Activated naive CD4-positive, alpha-beta T cell treated with anti-CD3 and anti-CD28 coated beads for 36 hours (primary cell): ENCODE measurements at regions not wholly inside any gene's neighbourhood (a gene's known extent, or its start where the extent isn't known, plus 50 kb on each side); places are given as distances from the start of the nearest gene placed in this dataset.

Experiments used
- CTCF ChIA-PET: fragments of 350-600 bp; sonication (Branson Sonifier 250); formaldehyde crosslinking; loops from one replicate; lab custom pipeline; 2021; ENCODE audit warnings: antibody characterized with exemption; lab: Charles Lee
- DNase-seq: peaks from one replicate; pipeline ENCODE4 v3.0.0-alpha.2; 2020
- H3K27ac Mint-ChIP-seq: one replicate; pipeline ENCODE4 v1.8.0; 2021; ENCODE audit warnings: mild to moderate bottlenecking, mixed read lengths
- H3K27me3 Mint-ChIP-seq: one replicate; pipeline ENCODE4 v1.8.0; 2021; ENCODE audit warnings: low read depth, mixed read lengths
- H3K36me3 Mint-ChIP-seq: one replicate; pipeline ENCODE4 v1.8.0; 2021; ENCODE audit warnings: low read depth, mixed read lengths
- H3K4me1 Mint-ChIP-seq: one replicate; pipeline ENCODE4 v1.8.0; 2021; ENCODE audit warnings: low read depth, mixed read lengths
- H3K4me3 Mint-ChIP-seq: one replicate; pipeline ENCODE4 v1.8.0; 2021; ENCODE audit warnings: mild to moderate bottlenecking, moderate library complexity, mixed read lengths
- H3K9me3 Mint-ChIP-seq: one replicate; pipeline ENCODE4 v1.8.0; 2021; ENCODE audit warnings: mixed read lengths
- intact Hi-C: fragments of 100-400 bp; cut with micrococcal nuclease; formaldehyde crosslinking; loops from one replicate; pipeline ENCODE4 v1.15.1; 2023

GRCh38 chr1:181351740-181352139, 131.6 kb upstream of the CACNA1E start:
- intact Hi-C loops: no loop called here
- no peaks in the 10 kb centered on the region for H3K4me1 Mint-ChIP-seq
- no peaks in the 10 kb centered on the region for H3K36me3 Mint-ChIP-seq
- CTCF ChIA-PET: no interaction called here
- no peak overlapping the region for H3K27ac Mint-ChIP-seq
- DNase-seq: no peak
- no peak overlapping the region for H3K4me3 Mint-ChIP-seq
- no peaks in the 10 kb centered on the region for H3K9me3 Mint-ChIP-seq
- H3K27me3 Mint-ChIP-seq: no peaks in the 10 kb centered on the region

DNA sequence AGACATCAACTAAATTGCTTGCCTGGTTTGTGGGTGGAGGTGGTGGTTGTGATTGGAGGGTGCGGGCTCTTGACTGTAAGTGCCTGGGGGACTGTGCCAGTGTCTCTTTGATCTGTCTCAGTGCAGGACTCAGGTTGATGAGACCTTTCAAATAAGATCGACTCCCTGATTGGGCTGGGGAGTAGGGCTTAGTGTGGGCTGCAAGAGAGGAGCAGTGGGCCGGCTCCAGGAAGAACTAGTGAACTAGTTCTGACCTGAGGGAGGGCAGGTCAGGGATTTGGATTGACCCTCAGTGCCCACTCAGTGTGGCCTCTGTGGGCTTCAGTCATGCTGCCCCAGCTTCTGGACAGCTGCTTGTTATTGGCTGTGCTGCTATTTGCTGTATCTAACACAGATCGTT, 130.6 kb upstream of the CACNA1E start:
- CTCF ChIA-PET: no interaction called here
- Mint-ChIP-seq H3K27me3 (no peaks in the 10 kb centered on the region), H3K4me3 (no peak overlapping the region), H3K36me3 (no peaks in the 10 kb centered on the region), H3K9me3 (no peaks in the 10 kb centered on the region), H3K4me1 (no peaks in the 10 kb centered on the region), H3K27ac (no peak overlapping the region)
- DNase-seq: no peak
- intact Hi-C loops: no loop called here

DNA sequence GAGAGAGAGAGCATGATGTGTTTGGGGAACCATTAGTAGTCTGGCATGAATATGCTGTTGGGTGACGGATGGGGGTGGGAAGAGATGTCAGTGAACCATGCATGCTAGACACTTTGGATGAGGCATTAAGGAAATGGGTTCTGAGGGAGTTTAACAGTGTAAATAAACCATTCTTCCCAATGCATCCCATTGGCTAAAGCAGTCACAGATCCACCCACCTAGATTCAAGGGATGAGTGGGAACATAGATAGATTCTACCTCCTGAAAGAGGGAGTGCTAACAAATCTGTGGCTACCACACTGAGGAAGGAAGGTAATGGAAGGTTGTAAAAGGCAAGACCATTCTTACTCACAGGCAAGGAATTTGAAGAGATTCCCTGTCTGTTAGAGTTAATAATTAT, 129.8 kb upstream of the CACNA1E start:
- Mint-ChIP-seq H3K4me3 (no peak overlapping the region), H3K9me3 (no peaks in the 10 kb centered on the region), H3K27me3 (no peaks in the 10 kb centered on the region), H3K36me3 (no peaks in the 10 kb centered on the region), H3K27ac (no peak overlapping the region), H3K4me1 (no peaks in the 10 kb centered on the region)
- CTCF ChIA-PET: no interaction called here
- no peak for DNase-seq
- intact Hi-C loops: no loop called here

GRCh38 chr1:181354865-181355264, 128.5 kb upstream of the CACNA1E start:
- no peaks in the 10 kb centered on the region for H3K4me1 Mint-ChIP-seq
- intact Hi-C loops: no loop called here
- no peaks in the 10 kb centered on the region for H3K36me3 Mint-ChIP-seq
- H3K27me3 Mint-ChIP-seq: no peaks in the 10 kb centered on the region
- H3K4me3 Mint-ChIP-seq: no peak overlapping the region
- H3K27ac Mint-ChIP-seq: no peak overlapping the region
- no peak for DNase-seq
- no peaks in the 10 kb centered on the region for H3K9me3 Mint-ChIP-seq
- CTCF ChIA-PET: interaction anchor here (0.7 kb wide), 1 partner anchor 117 kb away, joined by 5 read pairs; no protein-coding TSS in a partner anchor

DNA sequence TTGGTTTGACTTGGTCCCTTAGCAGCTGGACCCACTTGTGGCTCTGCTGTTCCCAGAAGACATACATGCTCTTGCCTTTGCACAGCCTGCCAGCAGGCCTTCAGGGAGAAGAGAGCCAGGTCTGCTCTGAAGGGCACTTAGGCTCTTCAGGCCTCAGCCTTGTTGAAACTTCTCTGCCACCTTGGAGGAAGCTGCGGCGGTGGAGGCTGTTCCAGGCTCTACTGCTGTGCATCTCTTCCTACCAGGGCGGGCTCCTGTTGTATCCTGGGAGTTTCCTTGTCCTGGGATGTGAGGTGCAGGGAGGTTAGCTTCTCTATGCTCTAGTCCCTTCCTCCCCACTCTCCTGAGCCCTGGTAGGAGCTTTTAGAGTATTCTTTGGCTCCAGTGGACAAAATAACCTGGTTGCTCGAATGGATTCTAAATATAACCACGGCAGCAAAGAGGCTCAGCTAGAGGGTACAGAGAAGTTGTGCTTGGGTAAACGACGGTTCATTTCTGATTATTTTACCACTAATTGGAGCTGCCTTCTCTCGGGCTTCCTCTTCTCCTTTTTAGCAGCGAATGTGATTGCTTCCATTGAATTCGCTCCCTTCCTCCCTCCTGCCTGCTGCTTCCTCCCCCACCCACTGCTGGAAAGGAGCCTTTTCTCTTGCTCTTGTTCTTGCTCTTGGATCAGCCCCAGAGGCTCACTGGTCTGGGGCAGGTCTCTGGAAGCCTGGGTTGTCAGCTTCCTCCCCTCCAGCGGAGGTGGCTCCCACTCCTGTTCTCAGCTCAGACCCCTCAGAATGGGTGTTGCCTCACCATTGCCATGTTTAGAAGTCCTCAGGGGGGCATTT, 126.6 kb upstream of the CACNA1E start:
- Mint-ChIP-seq H3K4me3 (no peak overlapping the region), H3K27ac (no peak overlapping the region), H3K27me3 (no peaks in the 10 kb centered on the region), H3K4me1 (no peaks in the 10 kb centered on the region), H3K9me3 (no peaks in the 10 kb centered on the region), H3K36me3 (no peaks in the 10 kb centered on the region)
- intact Hi-C loops: no loop called here
- DNase-seq: no peak
- CTCF ChIA-PET: interaction anchor here (0.9 kb wide), 1 partner anchor 167 kb away, joined by 4 read pairs; no protein-coding TSS in a partner anchor

- Mint-ChIP-seq H3K27me3 (no peaks in the 10 kb centered on the region), H3K4me1 (no peaks in the 10 kb centered on the region), H3K36me3 (no peaks in the 10 kb centered on the region), H3K9me3 (no peaks in the 10 kb centered on the region), H3K4me3 (no peak overlapping the region), H3K27ac (no peak overlapping the region)
- intact Hi-C loops: no loop called here
- DNase-seq: no peak
- CTCF ChIA-PET: interaction anchor here (0.5 to 1.0 kb wide), 3 partner anchors 40 to 1102 kb away, joined by 3 to 5 read pairs (median 3); no protein-coding TSS in a partner anchor
These were observed 124.3 kb upstream of the CACNA1E start for GRCh38 chr1:181359012-181359411.

DNA sequence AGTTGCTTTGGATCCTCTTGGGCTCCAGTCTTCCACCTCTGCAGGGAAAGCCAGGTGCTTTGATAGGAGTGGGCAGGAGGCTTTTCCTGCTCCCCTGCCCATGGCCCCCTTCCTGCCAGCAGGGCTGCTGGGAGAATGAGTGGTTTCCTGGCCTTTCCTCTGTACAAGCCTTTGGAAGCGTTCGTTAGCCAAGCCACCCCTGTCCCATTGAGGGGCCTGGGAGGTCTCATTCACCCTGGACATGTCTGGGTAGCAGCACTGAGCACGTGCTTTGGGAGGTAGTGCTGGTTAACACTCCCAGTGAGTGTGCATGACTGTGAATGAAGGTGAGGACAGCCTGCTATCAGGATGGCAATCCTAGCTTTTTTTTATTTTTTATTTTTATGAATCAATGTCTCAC, 118.5 kb upstream of the CACNA1E start:
- no peaks in the 10 kb centered on the region for H3K36me3 Mint-ChIP-seq
- H3K27me3 Mint-ChIP-seq: no peaks in the 10 kb centered on the region
- H3K4me1 Mint-ChIP-seq: no peaks in the 10 kb centered on the region
- intact Hi-C loops: no loop called here
- no peak for DNase-seq
- H3K9me3 Mint-ChIP-seq: no peaks in the 10 kb centered on the region
- no peak overlapping the region for H3K4me3 Mint-ChIP-seq
- CTCF ChIA-PET: no interaction called here
- no peak overlapping the region for H3K27ac Mint-ChIP-seq

- Mint-ChIP-seq H3K36me3 (no peaks in the 10 kb centered on the region), H3K4me1 (no peaks in the 10 kb centered on the region), H3K9me3 (peaks cover 3% of the 10 kb centered on the region), H3K27ac (no peak overlapping the region), H3K27me3 (no peaks in the 10 kb centered on the region), H3K4me3 (no peak overlapping the region)
- CTCF ChIA-PET: interaction anchor here (1.2 kb wide), 1 partner anchor 69 kb away, joined by 3 read pairs; no protein-coding TSS in a partner anchor
- intact Hi-C loops: no loop called here
- no peak for DNase-seq
These were observed 116.4 kb upstream of the CACNA1E start for GRCh38 chr1:181366910-181367309.

DNA sequence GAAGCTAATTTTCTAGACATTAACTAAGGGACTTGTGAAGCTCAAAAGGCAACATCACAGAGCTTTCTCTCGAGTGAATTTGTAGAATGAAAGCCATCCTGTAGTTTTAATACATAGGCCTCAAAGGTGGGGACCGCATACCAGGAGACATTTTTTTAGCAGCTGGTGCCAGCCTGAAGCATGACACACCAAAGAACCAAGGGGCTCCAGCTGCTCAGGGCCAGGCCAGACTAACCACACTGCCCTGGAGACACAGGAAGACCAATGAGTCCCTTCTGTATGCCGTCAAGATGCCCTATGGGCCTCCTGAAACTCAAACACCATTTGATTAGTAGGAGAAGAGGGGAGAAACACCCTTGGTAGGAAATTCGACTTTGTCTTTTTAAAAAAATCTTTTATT, 113.9 kb upstream of the CACNA1E start:
- Mint-ChIP-seq H3K9me3 (peaks cover 9% of the 10 kb centered on the region), H3K27ac (no peak overlapping the region), H3K4me1 (no peaks in the 10 kb centered on the region), H3K36me3 (no peaks in the 10 kb centered on the region), H3K4me3 (no peak overlapping the region), H3K27me3 (no peaks in the 10 kb centered on the region)
- intact Hi-C loops: no loop called here
- CTCF ChIA-PET: interaction anchor here (1.0 kb wide), 1 partner anchor 28 kb away, joined by 3 read pairs; no protein-coding TSS in a partner anchor
- no peak for DNase-seq

- H3K9me3 Mint-ChIP-seq: no peaks in the 10 kb centered on the region
- no peaks in the 10 kb centered on the region for H3K27me3 Mint-ChIP-seq
- CTCF ChIA-PET: no interaction called here
- H3K27ac Mint-ChIP-seq: no peak overlapping the region
- intact Hi-C loops: no loop called here
- H3K4me1 Mint-ChIP-seq: no peaks in the 10 kb centered on the region
- H3K36me3 Mint-ChIP-seq: no peaks in the 10 kb centered on the region
- no peak for DNase-seq
- no peak overlapping the region for H3K4me3 Mint-ChIP-seq
These were observed 99.6 kb upstream of the CACNA1E start for GRCh38 chr1:181383695-181384094.

- H3K4me3 Mint-ChIP-seq: no peak overlapping the region
- intact Hi-C loops: no loop called here
- no peaks in the 10 kb centered on the region for H3K9me3 Mint-ChIP-seq
- no peaks in the 10 kb centered on the region for H3K36me3 Mint-ChIP-seq
- DNase-seq: no peak
- H3K4me1 Mint-ChIP-seq: peaks cover 10% of the 10 kb centered on the region
- H3K27ac Mint-ChIP-seq: no peak overlapping the region
- H3K27me3 Mint-ChIP-seq: no peaks in the 10 kb centered on the region
- CTCF ChIA-PET: interaction anchor here (1.2 to 1.6 kb wide), 3 partner anchors 14 to 198 kb away, joined by 3 read pairs; no protein-coding TSS in a partner anchor
These were observed 97.0 kb upstream of the CACNA1E start for GRCh38 chr1:181386340-181386739.

GRCh38 chr1:181386951-181387350, 96.4 kb upstream of the CACNA1E start:
- Mint-ChIP-seq H3K4me3 (no peak overlapping the region), H3K4me1 (peaks cover 15% of the 10 kb centered on the region), H3K36me3 (no peaks in the 10 kb centered on the region), H3K27ac (no peak overlapping the region), H3K9me3 (no peaks in the 10 kb centered on the region), H3K27me3 (no peaks in the 10 kb centered on the region)
- intact Hi-C loops: no loop called here
- DNase-seq: no peak
- CTCF ChIA-PET: interaction anchor here (1.2 kb wide), 1 partner anchor 198 kb away, joined by 3 read pairs; no protein-coding TSS in a partner anchor

- DNase-seq: no peak
- Mint-ChIP-seq H3K36me3 (no peaks in the 10 kb centered on the region), H3K4me1 (peaks cover 22% of the 10 kb centered on the region), H3K27ac (no peak overlapping the region), H3K4me3 (no peak overlapping the region), H3K27me3 (no peaks in the 10 kb centered on the region), H3K9me3 (no peaks in the 10 kb centered on the region)
- intact Hi-C loops: no loop called here
- CTCF ChIA-PET: no interaction called here
These were observed 95.6 kb upstream of the CACNA1E start for GRCh38 chr1:181387702-181388101.
